ENCODE measurements at regions not wholly inside any gene's neighbourhood (a gene's known extent, or its start where the extent isn't known, plus 50 kb on each side); places are given as distances from the start of the nearest gene placed in this dataset.

DNA sequence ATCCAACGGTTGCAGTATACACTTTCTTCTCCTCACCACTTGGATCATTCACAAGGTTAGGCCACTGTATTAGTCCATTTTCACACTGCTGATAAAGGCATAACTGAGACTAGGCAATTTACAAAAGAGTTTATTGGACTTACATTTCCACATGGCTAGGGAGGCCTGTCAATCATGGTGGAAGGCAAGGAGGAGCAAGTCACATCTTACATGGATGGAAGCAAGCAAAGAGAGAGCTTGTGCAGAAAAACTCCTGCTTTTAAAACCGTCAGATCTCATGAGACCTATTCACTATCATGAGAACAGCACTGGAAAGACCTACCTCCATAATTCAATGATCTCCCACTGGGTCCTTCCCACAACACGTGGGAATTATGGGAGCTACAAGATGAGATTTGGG lies 81.8 kb upstream of the DAP start:
- no peak overlapping the region for H3K56ac ChIP-seq (replicated peaks; ENCODE audit: insufficient read length, low read depth, low read length)
- no peak overlapping the region for H2AK5ac ChIP-seq (ENCODE audit: low read depth, low read length)
- H3K4me1 ChIP-seq (replicated peaks in 1 of 4; ENCODE audit: control insufficient read depth in 3 of 4, insufficient read depth in 4 of 4, low read length in 3 of 4), result no peaks in the 10 kb centered on the region; a peak in 1 of 7 replicates
- no peak overlapping the region for H3K9ac ChIP-seq (replicated peaks in 1 of 4; ENCODE audit: extremely low read depth in 1 of 4, low read depth in 3 of 4, low read length in 3 of 4)
- H3K36me3 ChIP-seq (ENCODE audit: control insufficient read depth in 2 of 4, insufficient read depth in 4 of 4, low read length in 3 of 4), result no peaks in the 10 kb centered on the region
- H3K18ac ChIP-seq (ENCODE audit: extremely low read depth, low read length), result no peak overlapping the region
- no peak overlapping the region for H4K5ac ChIP-seq (ENCODE audit: insufficient read length, low read depth, low read length)
- H3K4me2 ChIP-seq (ENCODE audit: insufficient read depth in 1 of 2, low read depth in 2 of 2, low read length in 2 of 2), result no peak overlapping the region
- FAIRE-seq (no peak), DNase-seq (ENCODE audit: low read depth in 1 of 2, low spot score in 2 of 2) (no peak)
- WGBS, 2 experiments (ENCODE audit: extremely low coverage in 1 of 2, insufficient coverage in 1 of 2, insufficient read length in 1 of 2, insufficient replicate concordance in 2 of 2, low coverage in 1 of 2, low lambda C conversion rate in 2 of 2, missing lambda C conversion rate in 1 of 2), result 74% methylated on average over 3 of the region's 3 CpGs; no CpG with 5 or more reads in 1 of the 2 experiments
- H2BK15ac ChIP-seq (ENCODE audit: low read length), result no peak overlapping the region
- no peak overlapping the region for H2BK20ac ChIP-seq (ENCODE audit: low read length)
- POLR2A ChIA-PET (ENCODE audit: partially characterized antibody), result no interaction called here
- no peaks in the 10 kb centered on the region for H3K79me2 ChIP-seq (ENCODE audit: control insufficient read depth in 1 of 2, insufficient read depth in 2 of 2, low read length in 2 of 2)
- no peaks in the 10 kb centered on the region for H3K27me3 ChIP-seq (replicated peaks in 1 of 4; ENCODE audit: control insufficient read depth in 3 of 4, extremely low read depth in 1 of 4, insufficient read depth in 3 of 4, low read length in 3 of 4)
- CTCF ChIA-PET (ENCODE audit: partially characterized antibody), result interaction anchor here (0.6 to 1.4 kb wide), 3 partner anchors 9 to 135 kb away, joined by 3 to 5 read pairs (median 3); no protein-coding TSS in a partner anchor
- no peak overlapping the region for H3K23ac ChIP-seq (ENCODE audit: insufficient read length)
- no peaks in the 10 kb centered on the region for H3K9me3 ChIP-seq (ENCODE audit: insufficient read depth in 2 of 2, low read depth in 1 of 2, low read length in 1 of 2)
- no peak overlapping the region for H2BK5ac ChIP-seq (ENCODE audit: low read depth, low read length)
- no peak overlapping the region for H2AFZ ChIP-seq (ENCODE audit: low read length)
- no peak overlapping the region for H2BK120ac ChIP-seq (replicated peaks; ENCODE audit: low read depth, low read length)
- no peaks in the 10 kb centered on the region for H4K20me1 ChIP-seq (replicated peaks in 1 of 2; ENCODE audit: control insufficient read depth in 1 of 2, insufficient read depth in 2 of 2, low read length in 2 of 2)
- H3K4ac ChIP-seq (replicated peaks; ENCODE audit: insufficient read length, low read depth, low read length), result no peak overlapping the region
- no peak overlapping the region for H3K14ac ChIP-seq (ENCODE audit: insufficient read length)
- H4K91ac ChIP-seq (replicated peaks; ENCODE audit: insufficient read length, low read length), result no peak overlapping the region
- H3K4me3 ChIP-seq (ENCODE audit: extremely low read depth in 1 of 4, insufficient read depth in 2 of 4, low read depth in 3 of 4, low read length in 4 of 4), result no peak overlapping the region
- no peaks in the 10 kb centered on the region for H3K23me2 ChIP-seq (ENCODE audit: low read depth, low read length)
- no peaks in the 10 kb centered on the region for H3K79me1 ChIP-seq (ENCODE audit: low read depth, low read length)
- H4K8ac ChIP-seq (ENCODE audit: extremely low read depth, insufficient read depth, low read length), result no peak overlapping the region
- no peak overlapping the region for H2BK12ac ChIP-seq (ENCODE audit: low read depth, low read length)
- H3K27ac ChIP-seq (ENCODE audit: low read depth, low read length), result no peak overlapping the region
- TF ChIP-seq CHD2 (IDR thresholded peaks at IDR 0.05; ENCODE audit: low read length) (no peak), BACH1 (IDR thresholded peaks at IDR 0.05; ENCODE audit: low read length) (no peak), RNF2 (IDR thresholded peaks at IDR 0.05; ENCODE audit: borderline replicate concordance, low read depth, low read length, missing control alignments, poor library complexity, severe bottlenecking) (no peak), ASH2L (IDR thresholded peaks at IDR 0.05; ENCODE audit: low read length) (no peak), EGR1 (IDR thresholded peaks at IDR 0.05; ENCODE audit: borderline replicate concordance, low read depth, low read length) (no peak), POU5F1 (IDR thresholded peaks at IDR 0.05; ENCODE audit: low read depth, low read length) (no peak), GABPA (IDR thresholded peaks at IDR 0.05; ENCODE audit: borderline replicate concordance, insufficient read depth, low read length) (no peak), KDM1A (IDR thresholded peaks at IDR 0.05; ENCODE audit: borderline replicate concordance, low read length) (no peak), CBX8 (IDR thresholded peaks at IDR 0.05; ENCODE audit: borderline replicate concordance, low read depth, low read length) (no peak), YY1 (IDR thresholded peaks at IDR 0.05; ENCODE audit: low read depth, low read length) (no peak), BRCA1 (IDR thresholded peaks at IDR 0.05; ENCODE audit: low read depth, low read length) (no peak), SIN3A (conservative IDR thresholded peaks at IDR 0.05 in 1 of 2, IDR thresholded peaks at IDR 0.05 in 1 of 2; ENCODE audit: low read depth in 1 of 2, low read length in 2 of 2) (no peak), SRF (IDR thresholded peaks at IDR 0.05; ENCODE audit: low read depth, low read length) (no peak), PHF8 (conservative IDR thresholded peaks at IDR 0.05; ENCODE audit: low read depth, low read length) (no peak), BCL11A (IDR thresholded peaks at IDR 0.05; ENCODE audit: low read depth in 2 of 2, low read length in 2 of 2) (no peak), POLR2A (IDR thresholded peaks at IDR 0.05; ENCODE audit: control extremely low read depth in 1 of 2, low read depth in 2 of 2, low read length in 2 of 2) (no peak)

All from H1 (cell line).